GM21825 (cell line): ENCODE measurements at regions not wholly inside any gene's neighbourhood (a gene's known extent, or its start where the extent isn't known, plus 50 kb on each side); places are given as distances from the start of the nearest gene placed in this dataset.

Experiments used
- ATAC-seq: cut with Tn5 transposase; IDR thresholded peaks from one replicate; pipeline ENCODE4 v1.9.1; 2021; ENCODE audit warnings: mild to moderate bottlenecking, moderate library complexity; ENCODE audit not compliant: unreplicated experiment

GRCh38 chr10:130773941-130774340 lies 537.6 kb downstream of the TCERG1L start:
- ATAC-seq: no peak

GRCh38 chr10:130774871-130775270 lies 536.6 kb downstream of the TCERG1L start:
- no peak for ATAC-seq

GRCh38 chr10:130775311-130775710 lies 536.2 kb downstream of the TCERG1L start:
- ATAC-seq: no peak

GRCh38 chr10:130776724-130777123 lies 534.8 kb downstream of the TCERG1L start:
- no peak for ATAC-seq

GRCh38 chr10:130777507-130778165 lies 533.9 kb downstream of the TCERG1L start:
- no peak for ATAC-seq

GRCh38 chr10:130778166-130778545 lies 533.4 kb downstream of the TCERG1L start:
- no peak for ATAC-seq

- ATAC-seq: no peak
Measured at GRCh38 chr10:130780763-130781162, 530.8 kb downstream of the TCERG1L start.

GRCh38 chr10:130781206-130781605 lies 530.3 kb downstream of the TCERG1L start:
- ATAC-seq: no peak

- ATAC-seq: no peak
Measured at GRCh38 chr10:130781623-130782022, 529.9 kb downstream of the TCERG1L start.

GRCh38 chr10:130782467-130782866 lies 529.1 kb downstream of the TCERG1L start:
- ATAC-seq: no peak

- no peak for ATAC-seq
Measured at GRCh38 chr10:130784326-130784725, 527.2 kb downstream of the TCERG1L start.

- no peak for ATAC-seq
Measured at GRCh38 chr10:130786365-130786966, 525.1 kb downstream of the TCERG1L start.

GRCh38 chr10:130787243-130787642 lies 524.3 kb downstream of the TCERG1L start:
- ATAC-seq: no peak

- ATAC-seq: no peak
Measured at GRCh38 chr10:130787821-130788220, 523.7 kb downstream of the TCERG1L start.

GRCh38 chr10:130790339-130790738 lies 521.2 kb downstream of the TCERG1L start:
- no peak for ATAC-seq

GRCh38 chr10:130792096-130792845 lies 519.2 kb downstream of the TCERG1L start:
- no peak for ATAC-seq

- no peak for ATAC-seq
Measured at GRCh38 chr10:130795819-130796218, 515.7 kb downstream of the TCERG1L start.

- ATAC-seq: no peak
Measured at GRCh38 chr10:130799532-130799931, 512.0 kb downstream of the TCERG1L start.

GRCh38 chr10:130800281-130800680 lies 511.2 kb downstream of the TCERG1L start:
- ATAC-seq: no peak

- no peak for ATAC-seq
Measured at GRCh38 chr10:130801276-130801675, 510.2 kb downstream of the TCERG1L start.

GRCh38 chr10:130801784-130802183 lies 509.7 kb downstream of the TCERG1L start:
- no peak for ATAC-seq

- no peak for ATAC-seq
Measured at GRCh38 chr10:130802301-130802700, 509.2 kb downstream of the TCERG1L start.
